Ascending aorta (tissue), 2 donors: ENCODE measurements at regions not wholly inside any gene's neighbourhood (a gene's known extent, or its start where the extent isn't known, plus 50 kb on each side); places are given as distances from the start of the nearest gene placed in this dataset.
"Not testable (repeated sequence)": the region's sequence is repeated elsewhere in the genome, so short reads cannot be mapped to it uniquely, and the experiment has no call there.

Source experiments
- DNase-seq, 2 donors: peaks; one replicate each; pipeline ENCODE4 v3.0.0-alpha.2; 2019; ENCODE audit warnings: low spot score in 2 of 2
- H3K27ac ChIP-seq, 2 donors: fragments of 200-600 bp; sonication (generic); one replicate each; pipeline ENCODE4 v1.5.1; 2016 to 2017; ENCODE audit warnings: mild to moderate bottlenecking in 1 of 2
- H3K27me3 ChIP-seq: fragments of 200-600 bp; sonication (generic); one replicate; pipeline ENCODE4 v1.5.1; 2017
- H3K36me3 ChIP-seq, 2 donors: fragments of 200-600 bp; sonication (generic); one replicate each; pipeline ENCODE4 v1.5.1; 2016
- H3K4me1 ChIP-seq, 2 donors: fragments of 200-600 bp; sonication (generic); one replicate each; pipeline ENCODE4 v1.5.1; 2016 to 2017; ENCODE audit warnings: mild to moderate bottlenecking in 1 of 2
- H3K4me3 ChIP-seq, 2 donors: fragments of 200-600 bp; sonication (generic); one replicate each; pipeline ENCODE4 v1.5.1; 2016 to 2017; ENCODE audit warnings: mild to moderate bottlenecking in 1 of 2
- H3K9me3 ChIP-seq, 2 donors: fragments of 200-600 bp; sonication (generic); one replicate each; pipeline ENCODE4 v1.5.1; 2016
- CTCF ChIP-seq, 3 experiments: fragments of 200-600 bp in 2 of 3; fragments of 450-650 bp in 1 of 3; sonication (generic) in 2 of 3; IDR thresholded peaks; one replicate each; pipeline ENCODE4 v1.5.1; 2016 to 2019; ENCODE audit warnings: antibody characterized with exemption in 3 of 3, mild to moderate bottlenecking in 1 of 3, moderate library complexity in 1 of 3
- intact Hi-C: fragments of 100-400 bp; cut with DNase I; formaldehyde crosslinking; loops from one replicate; pipeline ENCODE4 v1.15.1; 2023

DNA sequence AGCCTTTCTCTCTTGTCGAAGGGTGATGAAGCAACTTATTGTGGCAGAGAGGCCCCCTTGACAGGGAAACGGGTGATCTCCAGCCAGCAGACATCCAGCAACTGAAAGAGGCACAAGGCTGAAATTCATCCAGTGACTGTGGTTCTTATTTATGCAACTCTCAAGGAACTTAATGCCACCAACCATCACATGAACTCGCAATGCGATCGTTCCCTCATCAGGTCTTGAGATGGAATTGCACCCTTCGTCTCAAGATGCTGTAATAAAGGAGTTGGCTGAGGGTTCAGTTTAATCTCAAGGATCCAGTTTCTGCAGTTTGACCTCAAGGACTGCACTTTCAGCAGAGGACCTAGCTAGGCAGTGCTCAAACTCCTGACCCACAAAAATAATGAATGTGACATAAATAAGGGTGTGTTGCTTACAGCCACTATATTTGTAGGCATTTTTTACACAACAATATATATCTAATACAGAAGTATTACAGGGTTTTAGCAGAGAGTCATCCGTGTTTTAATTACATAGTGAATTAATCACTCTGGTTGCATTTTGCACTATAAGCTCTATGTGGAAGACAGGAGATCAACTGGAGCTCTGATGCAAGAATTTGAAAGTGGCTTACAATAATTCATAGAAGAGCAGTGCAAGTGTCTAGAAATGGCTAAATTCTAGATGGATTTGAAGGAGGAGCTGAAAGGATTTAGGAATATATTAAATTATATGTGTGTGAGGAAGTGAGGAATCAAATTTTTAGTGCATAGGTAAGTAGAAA is 957.8 kb upstream of the CTNND2 start:
- intact Hi-C loops = no loop called here
- Histone ChIP-seq H3K4me1 (no peaks in the 10 kb centered on the region), H3K4me3 (no peak overlapping the region), H3K9me3 (no peaks in the 10 kb centered on the region), H3K27me3 (no peaks in the 10 kb centered on the region), H3K27ac (no peak overlapping the region), H3K36me3 (no peaks in the 10 kb centered on the region)
- no peak for DNase-seq
- no peak for TF ChIP-seq CTCF (IDR thresholded peaks at IDR 0.05)

DNA sequence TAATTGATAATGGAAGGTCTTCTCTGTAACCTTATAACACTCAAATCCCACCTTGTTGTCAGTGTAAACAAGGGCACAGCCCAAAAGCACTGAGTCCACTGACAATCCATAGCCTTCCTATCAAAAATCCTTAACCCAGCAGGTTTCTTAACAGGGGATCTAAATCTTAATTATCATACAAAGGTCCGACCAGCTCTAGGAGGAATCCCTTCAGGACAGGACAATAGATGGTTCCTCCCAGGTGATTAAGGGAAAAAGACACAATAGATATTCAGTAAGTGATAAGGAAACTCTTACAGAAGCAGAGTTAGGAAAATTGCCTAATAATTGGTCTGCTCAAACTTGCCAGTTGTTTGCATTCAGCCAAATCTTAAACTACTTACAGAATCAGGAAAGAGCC is 951.9 kb upstream of the CTNND2 start:
- intact Hi-C loops, H3K27ac ChIP-seq, H3K4me1 ChIP-seq, H3K9me3 ChIP-seq, H3K4me3 ChIP-seq, DNase-seq, H3K27me3 ChIP-seq, H3K36me3 ChIP-seq: not testable (repeated sequence)

DNA sequence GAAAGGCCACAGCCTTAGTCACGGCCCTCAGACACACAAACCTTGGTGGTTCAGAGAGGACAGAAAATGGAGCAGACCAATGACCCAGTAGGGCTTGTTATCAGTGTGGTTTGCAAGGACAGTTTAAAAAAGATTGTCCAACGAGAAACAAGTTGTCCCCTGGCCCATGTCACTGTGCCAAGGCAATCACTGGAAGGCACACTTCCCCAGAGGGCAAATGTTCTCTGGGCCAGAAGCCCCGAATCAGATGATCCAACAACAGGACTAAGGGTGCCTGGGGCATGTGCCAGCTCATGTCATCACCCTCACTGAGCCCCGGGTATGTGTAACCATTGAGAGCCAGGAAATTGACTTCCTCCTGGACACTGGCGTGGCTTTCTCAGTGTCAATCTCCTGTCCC is 950.1 kb upstream of the CTNND2 start:
- no peaks in the 10 kb centered on the region for H3K36me3 ChIP-seq
- no peak for TF ChIP-seq CTCF (IDR thresholded peaks at IDR 0.05)
- no peak overlapping the region for H3K27ac ChIP-seq
- no peaks in the 10 kb centered on the region for H3K27me3 ChIP-seq
- no peaks in the 10 kb centered on the region for H3K4me1 ChIP-seq
- no peak overlapping the region for H3K4me3 ChIP-seq
- intact Hi-C loops = no loop called here
- DNase-seq = no peak
- H3K9me3 ChIP-seq = no peaks in the 10 kb centered on the region

DNA sequence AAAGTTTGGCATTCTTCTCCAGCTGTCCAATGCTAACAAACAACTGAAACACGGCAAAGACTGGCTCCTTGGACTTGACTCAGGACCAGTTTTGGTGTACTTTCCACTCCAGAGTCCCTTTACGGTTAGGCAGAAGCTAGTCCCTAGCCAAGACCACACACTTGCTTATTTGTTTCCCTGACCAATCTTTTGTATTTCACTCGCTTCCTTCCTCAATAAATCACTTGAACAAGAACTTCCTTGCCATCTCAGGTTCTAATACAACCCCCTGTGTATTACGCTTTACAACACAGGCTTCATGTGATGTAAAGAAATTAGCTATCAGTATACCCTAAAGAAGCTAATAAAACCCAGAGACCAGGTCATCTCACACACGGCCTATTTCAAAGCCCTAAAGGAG is 947.5 kb upstream of the CTNND2 start:
- Histone ChIP-seq H3K4me1 (no peaks in the 10 kb centered on the region), H3K27ac (no peak overlapping the region), H3K27me3 (no peaks in the 10 kb centered on the region), H3K9me3 (no peaks in the 10 kb centered on the region), H3K4me3 (no peak overlapping the region), H3K36me3 (no peaks in the 10 kb centered on the region)
- DNase-seq = no peak
- no peak for TF ChIP-seq CTCF (IDR thresholded peaks at IDR 0.05)
- intact Hi-C loops = no loop called here

- Histone ChIP-seq H3K27ac (no peak overlapping the region), H3K4me1 (no peaks in the 10 kb centered on the region), H3K36me3 (no peaks in the 10 kb centered on the region), H3K9me3 (no peaks in the 10 kb centered on the region), H3K27me3 (no peaks in the 10 kb centered on the region), H3K4me3 (no peak overlapping the region)
- intact Hi-C loops = no loop called here
- DNase-seq = no peak
- TF ChIP-seq CTCF (IDR thresholded peaks at IDR 0.05) = no peak
Measured at GRCh38 chr5:12848709-12849108, 944.5 kb upstream of the CTNND2 start.

DNA sequence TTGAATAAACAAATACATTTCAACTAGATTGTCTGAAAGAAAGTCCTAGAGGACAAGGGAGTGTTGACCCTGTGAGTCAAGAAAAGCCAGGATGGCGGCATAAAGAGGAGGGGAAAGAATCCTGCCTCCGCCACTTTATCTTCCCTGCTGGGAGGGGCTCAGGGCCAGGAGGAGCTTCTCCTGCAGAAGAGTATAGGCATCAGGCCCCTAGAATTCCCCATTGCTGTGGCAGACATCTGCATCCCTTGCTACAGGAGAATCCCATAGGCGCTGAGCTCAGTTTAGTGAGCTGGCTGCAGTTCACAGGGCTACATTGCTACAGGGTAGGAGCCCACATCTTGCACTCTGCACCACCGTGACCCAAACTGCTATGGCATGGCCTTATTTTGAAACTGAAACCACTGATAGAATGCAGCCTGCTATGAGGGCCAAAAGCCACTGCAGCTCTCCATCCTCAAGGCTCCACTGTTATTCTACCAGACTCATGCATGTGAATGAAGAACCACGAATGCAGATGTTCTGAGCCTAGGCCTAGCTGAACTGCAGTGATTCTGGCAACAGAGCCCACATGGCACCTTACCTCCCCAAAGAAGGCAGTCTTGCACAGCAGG is 941.4 kb upstream of the CTNND2 start:
- no peaks in the 10 kb centered on the region for H3K36me3 ChIP-seq
- intact Hi-C loops = no loop called here
- H3K9me3 ChIP-seq = no peaks in the 10 kb centered on the region
- DNase-seq = no peak
- no peak overlapping the region for H3K27ac ChIP-seq
- no peaks in the 10 kb centered on the region for H3K27me3 ChIP-seq
- no peaks in the 10 kb centered on the region for H3K4me1 ChIP-seq
- no peak overlapping the region for H3K4me3 ChIP-seq
- TF ChIP-seq CTCF (IDR thresholded peaks at IDR 0.05) = no peak
